HCT116 (cell line): ENCODE measurements at regions not wholly inside any gene's neighbourhood (a gene's known extent, or its start where the extent isn't known, plus 50 kb on each side); places are given as distances from the start of the nearest gene placed in this dataset.

Source experiments
- ATAC-seq: fragments of 200-7000 bp; cut with Tn5 transposase; 2 replicates; pipeline ENCODE4 v1.9.1; 2020; ENCODE audit warnings: mild to moderate bottlenecking, moderate library complexity
- BruUV-seq: library from RNA; stranded (reverse); fragments of 400-500 nt; replicated peaks from 2 replicates; lab custom pipeline; 2021; lab: Mats Ljungman, UMichigan
- CTCF ChIA-PET: fragments of 300-600 bp; sonication (Branson Sonifier 250); formaldehyde crosslinking; loops from one replicate; lab custom pipeline; 2021; ENCODE audit warnings: antibody characterized with exemption; lab: Charles Lee
- POLR2A ChIA-PET: fragments of 300-600, 350-600 bp; sonication (Branson Sonifier 250); formaldehyde crosslinking; loops from one replicate; lab custom pipeline; 2021; ENCODE audit warnings: antibody characterized with exemption; lab: Charles Lee
- RAD21 ChIA-PET, 2 experiments: fragments of 300-600 bp; sonication (Branson Sonifier 250); formaldehyde crosslinking; loops; one replicate each; lab custom pipeline; 2023; ENCODE audit warnings: low total read pairs in 2 of 2; ENCODE audit not compliant: uncharacterized antibody in 2 of 2, unreplicated experiment in 2 of 2, low non-redundant PET in 1 of 2; lab: Charles Lee
- DNase-seq: peaks from one replicate; pipeline ENCODE4 v3.0.0-alpha.2; 2010; ENCODE audit warnings: low read depth, low spot score
- H2AFZ ChIP-seq: fragments of 200-600 bp; shearing (Covaris generic), sonication (generic); 2 replicates; pipeline ENCODE4 v1.6.1; 2017; ENCODE audit warnings: low read depth, mixed run types, mixed read lengths, antibody characterized with exemption, low read length; ENCODE audit not compliant: poor library complexity, severe bottlenecking
- H3K27ac ChIP-seq: 2 replicates; pipeline ENCODE4 v1.5.1; 2012; ENCODE audit warnings: low read depth, low read length
- H3K27me3 ChIP-seq: fragments of 200-600 bp; sonication (generic); 2 replicates; pipeline ENCODE4 v1.6.1; 2016; ENCODE audit warnings: mixed run types, low read length, mixed read lengths; ENCODE audit not compliant: insufficient read depth
- H3K36me3 ChIP-seq, 2 experiments: fragments of 200-500 bp in 1 of 2; fragments of 200-600 bp in 1 of 2; sonication (Bioruptor generic) in 1 of 2; sonication (generic) in 1 of 2; 2 replicates each; pipeline versions ENCODE4 v1.5.1 to v1.6.1; 2014 to 2016; ENCODE audit warnings: low read length in 2 of 2, inconsistent platforms in 1 of 2, mixed read lengths in 1 of 2, mixed run types in 1 of 2; ENCODE audit not compliant: insufficient read depth in 2 of 2, control insufficient read depth in 1 of 2
- H3K4me1 ChIP-seq, 2 experiments: fragments of 200-600 bp in 1 of 2; sonication (generic) in 1 of 2; 2 replicates each; pipeline versions ENCODE4 v1.5.1 to v1.6.1; 2012 to 2017; ENCODE audit warnings: low read length in 2 of 2, inconsistent platforms in 1 of 2, mild to moderate bottlenecking in 1 of 2, mixed read lengths in 1 of 2, mixed run types in 1 of 2, moderate library complexity in 1 of 2; ENCODE audit not compliant: insufficient read depth in 2 of 2, control insufficient read depth in 1 of 2
- H3K4me2 ChIP-seq: fragments of 200-600 bp; sonication (generic); 2 replicates; pipeline ENCODE4 v1.6.1; 2017; ENCODE audit warnings: mixed run types, low read length, mixed read lengths
- H3K4me3 ChIP-seq, 2 experiments: fragments of 200-600 bp in 1 of 2; sonication (generic) in 1 of 2; replicated peaks in 1 of 2; 2 replicates each; pipeline ENCODE4 v1.5.1; 2011 to 2016; ENCODE audit warnings: low read length in 2 of 2, control low read depth in 1 of 2, low read depth in 1 of 2, mild to moderate bottlenecking in 1 of 2, mixed read lengths in 1 of 2, mixed run types in 1 of 2
- H3K79me2 ChIP-seq: fragments of 200-600 bp; sonication (generic); 2 replicates; pipeline ENCODE4 v1.6.1; 2017; ENCODE audit warnings: mild to moderate bottlenecking, mixed run types, low read length, moderate library complexity, mixed read lengths; ENCODE audit not compliant: insufficient read depth
- H3K9ac ChIP-seq: fragments of 200-600 bp; sonication (generic); 2 replicates; pipeline ENCODE4 v1.6.1; 2016; ENCODE audit warnings: low read length, mixed read lengths
- H3K9me2 ChIP-seq: fragments of 200-600 bp; sonication (generic), shearing (Covaris generic); 2 replicates; pipeline ENCODE4 v1.6.1; 2017; ENCODE audit warnings: mixed run types, mild to moderate bottlenecking, moderate library complexity; ENCODE audit not compliant: insufficient read depth
- H3K9me3 ChIP-seq, 2 experiments: fragments of 200-500 bp in 1 of 2; fragments of 200-600 bp in 1 of 2; sonication (Bioruptor generic) in 1 of 2; sonication (generic) in 1 of 2; 2 replicates each; pipeline ENCODE4 v1.6.1; 2014 to 2017; ENCODE audit warnings: low read length in 2 of 2, mixed read lengths in 2 of 2, inconsistent platforms in 1 of 2, low read depth in 1 of 2, mild to moderate bottlenecking in 1 of 2, mixed run types in 1 of 2, moderate library complexity in 1 of 2; ENCODE audit not compliant: control insufficient read depth in 1 of 2, insufficient read depth in 1 of 2
- H4K20me1 ChIP-seq: fragments of 200-600 bp; sonication (generic), shearing (Covaris generic); 2 replicates; pipeline ENCODE4 v1.6.1; 2017; ENCODE audit warnings: mixed run types, mild to moderate bottlenecking, moderate library complexity; ENCODE audit not compliant: insufficient read depth
- CBX3 ChIP-seq: IDR thresholded peaks from 2 replicates; pipeline ENCODE4 v1.6.1; 2012; ENCODE audit warnings: low read depth
- CEBPB ChIP-seq: IDR thresholded peaks from 2 replicates; pipeline ENCODE4 v1.6.1; 2012; ENCODE audit warnings: low read depth
- EGR1 ChIP-seq: IDR thresholded peaks from 2 replicates; pipeline ENCODE4 v1.6.1; 2012; ENCODE audit warnings: low read depth
- POLR2A ChIP-seq: IDR thresholded peaks from 2 replicates; pipeline ENCODE4 v1.7.0; 2011; ENCODE audit warnings: borderline replicate concordance; ENCODE audit not compliant: insufficient read depth, insufficient read length; ENCODE audit errors: extremely low read depth
- SIN3A ChIP-seq: IDR thresholded peaks from 2 replicates; pipeline ENCODE4 v1.6.1; 2012; ENCODE audit warnings: low read depth
- SP1 ChIP-seq: IDR thresholded peaks from 2 replicates; pipeline ENCODE4 v1.6.1; 2012; ENCODE audit warnings: low read depth
- TCF7L2 ChIP-seq: IDR thresholded peaks from 2 replicates; pipeline ENCODE4 v1.7.0; 2011; ENCODE audit warnings: borderline replicate concordance, inconsistent platforms; ENCODE audit not compliant: insufficient read depth, insufficient read length; ENCODE audit errors: extremely low read depth
- YY1 ChIP-seq: IDR thresholded peaks from 2 replicates; pipeline ENCODE4 v1.6.1; 2011; ENCODE audit warnings: low read length, low read depth, moderate library complexity, mild to moderate bottlenecking; ENCODE audit not compliant: insufficient replicate concordance; ENCODE audit errors: extremely low read depth
- intact Hi-C: fragments of 100-400 bp; cut with micrococcal nuclease; formaldehyde crosslinking; loops from 2 replicates; pipeline ENCODE4 v1.10.0; 2022
- TF ChIP-seq, protein P1 (sequence below): IDR thresholded peaks from 2 replicates; pipeline ENCODE4 v1.6.1; 2012; ENCODE audit warnings: low read depth
- TF ChIP-seq, protein P2 (sequence below): IDR thresholded peaks from 2 replicates; pipeline ENCODE4 v1.6.1; 2012
- TF ChIP-seq, protein P3 (sequence below), 3 experiments: fragments of 200-600 bp in 1 of 3; sonication (generic) in 1 of 3; IDR thresholded peaks in 2 of 3; conservative IDR thresholded peaks in 1 of 3; 2 replicates each; pipeline ENCODE4 v1.5.1; 2012 to 2017; ENCODE audit warnings: low read depth in 2 of 3, low read length in 2 of 3, antibody characterized with exemption in 1 of 3, borderline replicate concordance in 1 of 3, control low read depth in 1 of 3, mild to moderate bottlenecking in 1 of 3, mixed read lengths in 1 of 3, mixed run types in 1 of 3, moderate library complexity in 1 of 3; ENCODE audit not compliant: insufficient read depth in 1 of 3
- TF ChIP-seq, protein P4 (sequence below): IDR thresholded peaks from 2 replicates; pipeline ENCODE4 v1.6.1; 2012

DNA sequence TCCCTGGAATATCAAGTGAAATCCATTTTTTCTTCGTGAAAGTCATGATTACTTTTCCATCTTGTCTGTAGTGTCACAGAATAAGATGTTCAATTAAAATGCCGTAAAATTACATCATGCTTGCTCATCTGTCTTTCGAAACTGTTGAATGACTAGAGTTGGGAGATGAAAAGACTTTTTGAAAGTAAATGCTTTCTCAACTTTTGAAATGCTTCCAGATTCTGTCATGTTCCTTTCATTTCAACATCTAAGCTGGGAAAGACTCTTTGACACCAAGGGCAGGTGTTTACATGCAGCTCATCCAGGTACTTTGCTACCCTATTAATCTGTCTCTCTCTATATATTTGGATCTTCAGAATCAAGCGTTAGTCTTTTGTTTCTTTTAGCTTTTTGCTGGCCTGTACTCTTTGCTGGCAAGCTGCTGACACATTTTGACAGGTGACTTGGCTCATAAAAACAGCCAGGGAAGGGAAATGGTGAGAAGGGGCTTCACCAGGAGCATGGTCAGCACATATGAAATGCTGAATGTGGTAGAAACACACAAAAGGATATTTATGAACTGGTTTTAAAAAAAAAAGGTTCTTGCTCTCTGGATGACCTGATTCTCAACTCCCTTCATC is 77.0 kb upstream of the METAP2 start (continued):
- TF ChIP-seq YY1: no peak
- TF ChIP-seq POLR2A: no peak

DNA sequence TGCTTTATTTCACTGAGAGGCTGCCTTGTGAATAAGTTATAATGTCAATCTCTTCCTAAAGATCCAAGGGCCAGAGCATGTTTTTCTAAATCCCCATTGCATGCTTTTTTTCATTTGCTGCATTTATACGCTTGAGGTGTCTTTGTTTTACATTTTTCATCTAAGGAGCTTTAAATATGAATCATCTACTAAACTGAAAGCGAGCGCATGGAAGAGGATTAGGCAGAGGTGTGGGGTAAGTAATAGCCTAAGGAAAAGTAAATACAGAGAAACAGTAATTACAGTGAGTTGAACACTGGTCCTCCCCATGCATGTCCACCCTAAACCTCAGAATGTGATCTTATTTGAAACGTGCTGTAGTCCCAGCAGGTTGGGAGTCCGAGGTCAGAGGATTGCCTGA is 76.4 kb upstream of the METAP2 start:
- Histone ChIP-seq H3K4me1 (peaks cover 0 to 9% of the 10 kb centered on the region in 2 experiments; a peak in 2 of 4 replicates), H3K9me3 (peaks cover 0 to 13% of the 10 kb centered on the region in 2 experiments; a peak in 2 of 4 replicates), H2AFZ (no peak overlapping the region), H3K4me3 (no peak overlapping the region), H4K20me1 (no peaks in the 10 kb centered on the region), H3K79me2 (no peaks in the 10 kb centered on the region), H3K27me3 (no peaks in the 10 kb centered on the region), H3K4me2 (no peak overlapping the region), H3K36me3 (no peaks in the 10 kb centered on the region), H3K9me2 (no peaks in the 10 kb centered on the region), H3K9ac (no peak overlapping the region), H3K27ac (no peak overlapping the region)
- intact Hi-C loops: no loop called here
- DNase-seq: no peak
- TF ChIP-seq CBX3: no peak
- no peak for TF ChIP-seq CEBPB
- no peak for TF ChIP-seq EGR1
- no peak for TF ChIP-seq SP1
- no TSS peak for BruUV-seq
- POLR2A ChIA-PET: no interaction called here
- no peak for ATAC-seq
- RAD21 ChIA-PET: no interaction called here
- CTCF ChIA-PET: no interaction called here

DNA sequence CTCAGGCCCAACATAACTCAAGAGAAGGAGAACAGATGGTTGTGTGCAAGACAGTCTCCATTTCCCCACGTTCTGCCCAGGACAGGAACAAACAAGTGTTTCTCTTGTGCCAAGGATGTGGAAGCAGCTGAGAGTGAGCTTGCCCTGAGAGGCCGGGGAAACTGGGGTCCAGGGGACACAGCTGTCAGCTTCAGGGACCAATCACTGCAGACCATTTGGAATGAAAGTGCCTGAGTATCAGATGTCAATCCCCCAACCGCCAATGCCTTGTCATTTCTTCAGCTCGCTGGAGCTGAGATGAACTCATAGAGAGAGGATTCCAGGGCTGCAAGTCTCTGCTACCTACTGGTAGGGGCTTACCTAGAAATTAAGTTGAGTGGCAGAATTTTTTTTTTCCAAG is 71.9 kb upstream of the METAP2 start:
- Histone ChIP-seq H3K36me3 (no peaks in the 10 kb centered on the region), H3K27ac (no peak overlapping the region), H3K27me3 (no peaks in the 10 kb centered on the region), H3K9me3 (no peaks in the 10 kb centered on the region), H3K79me2 (no peaks in the 10 kb centered on the region), H2AFZ (no peak overlapping the region), H3K4me1 (peaks cover 0 to 1% of the 10 kb centered on the region in 2 experiments; a peak in 2 of 4 replicates), H4K20me1 (no peaks in the 10 kb centered on the region), H3K9ac (no peak overlapping the region), H3K9me2 (no peaks in the 10 kb centered on the region), H3K4me2 (no peak overlapping the region), H3K4me3 (no peak overlapping the region)
- intact Hi-C loops: no loop called here
- DNase-seq (no peak), ATAC-seq (no peak)
- POLR2A ChIA-PET: no interaction called here
- BruUV-seq: no TSS peak
- RAD21 ChIA-PET: no interaction called here
- CTCF ChIA-PET: no interaction called here
- TF ChIP-seq CBX3 (no peak), CEBPB (no peak), TCF7L2 (no peak), EGR1 (no peak), YY1 (no peak), SIN3A (no peak)
- TF ChIP-seq, protein P1, sequence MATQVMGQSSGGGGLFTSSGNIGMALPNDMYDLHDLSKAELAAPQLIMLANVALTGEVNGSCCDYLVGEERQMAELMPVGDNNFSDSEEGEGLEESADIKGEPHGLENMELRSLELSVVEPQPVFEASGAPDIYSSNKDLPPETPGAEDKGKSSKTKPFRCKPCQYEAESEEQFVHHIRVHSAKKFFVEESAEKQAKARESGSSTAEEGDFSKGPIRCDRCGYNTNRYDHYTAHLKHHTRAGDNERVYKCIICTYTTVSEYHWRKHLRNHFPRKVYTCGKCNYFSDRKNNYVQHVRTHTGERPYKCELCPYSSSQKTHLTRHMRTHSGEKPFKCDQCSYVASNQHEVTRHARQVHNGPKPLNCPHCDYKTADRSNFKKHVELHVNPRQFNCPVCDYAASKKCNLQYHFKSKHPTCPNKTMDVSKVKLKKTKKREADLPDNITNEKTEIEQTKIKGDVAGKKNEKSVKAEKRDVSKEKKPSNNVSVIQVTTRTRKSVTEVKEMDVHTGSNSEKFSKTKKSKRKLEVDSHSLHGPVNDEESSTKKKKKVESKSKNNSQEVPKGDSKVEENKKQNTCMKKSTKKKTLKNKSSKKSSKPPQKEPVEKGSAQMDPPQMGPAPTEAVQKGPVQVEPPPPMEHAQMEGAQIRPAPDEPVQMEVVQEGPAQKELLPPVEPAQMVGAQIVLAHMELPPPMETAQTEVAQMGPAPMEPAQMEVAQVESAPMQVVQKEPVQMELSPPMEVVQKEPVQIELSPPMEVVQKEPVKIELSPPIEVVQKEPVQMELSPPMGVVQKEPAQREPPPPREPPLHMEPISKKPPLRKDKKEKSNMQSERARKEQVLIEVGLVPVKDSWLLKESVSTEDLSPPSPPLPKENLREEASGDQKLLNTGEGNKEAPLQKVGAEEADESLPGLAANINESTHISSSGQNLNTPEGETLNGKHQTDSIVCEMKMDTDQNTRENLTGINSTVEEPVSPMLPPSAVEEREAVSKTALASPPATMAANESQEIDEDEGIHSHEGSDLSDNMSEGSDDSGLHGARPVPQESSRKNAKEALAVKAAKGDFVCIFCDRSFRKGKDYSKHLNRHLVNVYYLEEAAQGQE: no peak
- TF ChIP-seq, protein P2, sequence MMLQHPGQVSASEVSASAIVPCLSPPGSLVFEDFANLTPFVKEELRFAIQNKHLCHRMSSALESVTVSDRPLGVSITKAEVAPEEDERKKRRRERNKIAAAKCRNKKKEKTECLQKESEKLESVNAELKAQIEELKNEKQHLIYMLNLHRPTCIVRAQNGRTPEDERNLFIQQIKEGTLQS: no peak
- TF ChIP-seq, protein P3, sequence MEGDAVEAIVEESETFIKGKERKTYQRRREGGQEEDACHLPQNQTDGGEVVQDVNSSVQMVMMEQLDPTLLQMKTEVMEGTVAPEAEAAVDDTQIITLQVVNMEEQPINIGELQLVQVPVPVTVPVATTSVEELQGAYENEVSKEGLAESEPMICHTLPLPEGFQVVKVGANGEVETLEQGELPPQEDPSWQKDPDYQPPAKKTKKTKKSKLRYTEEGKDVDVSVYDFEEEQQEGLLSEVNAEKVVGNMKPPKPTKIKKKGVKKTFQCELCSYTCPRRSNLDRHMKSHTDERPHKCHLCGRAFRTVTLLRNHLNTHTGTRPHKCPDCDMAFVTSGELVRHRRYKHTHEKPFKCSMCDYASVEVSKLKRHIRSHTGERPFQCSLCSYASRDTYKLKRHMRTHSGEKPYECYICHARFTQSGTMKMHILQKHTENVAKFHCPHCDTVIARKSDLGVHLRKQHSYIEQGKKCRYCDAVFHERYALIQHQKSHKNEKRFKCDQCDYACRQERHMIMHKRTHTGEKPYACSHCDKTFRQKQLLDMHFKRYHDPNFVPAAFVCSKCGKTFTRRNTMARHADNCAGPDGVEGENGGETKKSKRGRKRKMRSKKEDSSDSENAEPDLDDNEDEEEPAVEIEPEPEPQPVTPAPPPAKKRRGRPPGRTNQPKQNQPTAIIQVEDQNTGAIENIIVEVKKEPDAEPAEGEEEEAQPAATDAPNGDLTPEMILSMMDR (IDR thresholded peaks at IDR 0.05 in 2 of 3, conservative IDR thresholded peaks at IDR 0.05 in 1 of 3; ENCODE audit: borderline replicate concordance in 1 of 3, insufficient read depth in 1 of 3, low read depth in 2 of 3, low read length in 2 of 3): no peak
- TF ChIP-seq, protein P4, sequence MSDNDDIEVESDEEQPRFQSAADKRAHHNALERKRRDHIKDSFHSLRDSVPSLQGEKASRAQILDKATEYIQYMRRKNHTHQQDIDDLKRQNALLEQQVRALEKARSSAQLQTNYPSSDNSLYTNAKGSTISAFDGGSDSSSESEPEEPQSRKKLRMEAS: no peak
